ENCODE measurements at regions not wholly inside any gene's neighbourhood (a gene's known extent, or its start where the extent isn't known, plus 50 kb on each side); places are given as distances from the start of the nearest gene placed in this dataset.
A peak's percentile ranks its signal among the peaks of the same experiment; 100 is the strongest.

- no peak for DNase-seq
These were observed 367.2 kb downstream of the EPM2A start for GRCh38 chr6:145368075-145368474.

GRCh38 chr6:145370559-145370958 is 364.8 kb downstream of the EPM2A start:
- no peak for DNase-seq

GRCh38 chr6:145372671-145373151 is 362.6 kb downstream of the EPM2A start:
- peak; percentile 78 for DNase-seq

GRCh38 chr6:145373826-145374225 is 361.5 kb downstream of the EPM2A start:
- DNase-seq = no peak

- no peak for DNase-seq
These were observed 360.8 kb downstream of the EPM2A start for GRCh38 chr6:145374570-145374969.

- DNase-seq = no peak
These were observed 359.8 kb downstream of the EPM2A start for GRCh38 chr6:145375502-145375901.

GRCh38 chr6:145380186-145380585 is 355.1 kb downstream of the EPM2A start:
- DNase-seq = no peak

- no peak for DNase-seq
These were observed 353.4 kb downstream of the EPM2A start for GRCh38 chr6:145381941-145382340.

GRCh38 chr6:145383428-145383827 is 351.9 kb downstream of the EPM2A start:
- no peak for DNase-seq

GRCh38 chr6:145384503-145384902 is 350.8 kb downstream of the EPM2A start:
- DNase-seq = no peak

- no peak for DNase-seq
These were observed 338.8 kb downstream of the EPM2A start for GRCh38 chr6:145396499-145396898.

GRCh38 chr6:145400508-145400907 is 334.8 kb downstream of the EPM2A start:
- no peak for DNase-seq

GRCh38 chr6:145405006-145405551 is 330.2 kb downstream of the EPM2A start:
- DNase-seq = no peak

- no peak for DNase-seq
These were observed 328.5 kb downstream of the EPM2A start for GRCh38 chr6:145406783-145407182.

GRCh38 chr6:145415616-145416015 is 319.7 kb downstream of the EPM2A start:
- no peak for DNase-seq

GRCh38 chr6:145420599-145420998 is 314.7 kb downstream of the EPM2A start:
- no peak for DNase-seq

GRCh38 chr6:145423936-145424335 is 311.4 kb downstream of the EPM2A start:
- DNase-seq = no peak

- DNase-seq = no peak
These were observed 308.1 kb downstream of the EPM2A start for GRCh38 chr6:145427232-145427631.

- no peak for DNase-seq
These were observed 306.6 kb downstream of the EPM2A start for GRCh38 chr6:145428706-145429105.

GRCh38 chr6:145442110-145442509 is 293.2 kb downstream of the EPM2A start:
- DNase-seq = no peak

- DNase-seq = no peak
These were observed 289.6 kb downstream of the EPM2A start for GRCh38 chr6:145445674-145446073.

- no peak for DNase-seq
These were observed 284.3 kb downstream of the EPM2A start for GRCh38 chr6:145451029-145451428.

- DNase-seq = no peak
These were observed 281.9 kb downstream of the EPM2A start for GRCh38 chr6:145453376-145453775.

- no peak for DNase-seq
These were observed 281.3 kb downstream of the EPM2A start for GRCh38 chr6:145454006-145454405.

- no peak for DNase-seq
These were observed 277.8 kb downstream of the EPM2A start for GRCh38 chr6:145457556-145457955.

GRCh38 chr6:145468534-145468933 is 266.8 kb downstream of the EPM2A start:
- no peak for DNase-seq

All from EL (cell line).